CD14-positive monocyte (primary cell): ENCODE measurements at regions not wholly inside any gene's neighbourhood (a gene's known extent, or its start where the extent isn't known, plus 50 kb on each side); places are given as distances from the start of the nearest gene placed in this dataset.

Experiments
- DNase-seq, 3 donors: peaks; one replicate each; pipeline ENCODE4 v3.0.0-alpha.2; 2011 to 2022
- H2AFZ ChIP-seq: 2 replicates; pipeline ENCODE4 v1.6.0; 2012; ENCODE audit warnings: mild to moderate bottlenecking, low read depth, low read length, inconsistent platforms; ENCODE audit not compliant: insufficient read depth, poor library complexity, severe bottlenecking
- H3K27ac ChIP-seq, 2 donors: 1 replicate in 1 of 2; 2 replicates in 1 of 2; pipeline ENCODE4 v1.5.1; 2012 to 2013; ENCODE audit warnings: low read length in 2 of 2, control low read depth in 1 of 2, inconsistent platforms in 1 of 2, low read depth in 1 of 2, mild to moderate bottlenecking in 1 of 2
- H3K27me3 ChIP-seq, 2 donors: one replicate each; pipeline versions ENCODE4 v1.6.0 to v1.6.1; 2011 to 2013; ENCODE audit warnings: low read length in 2 of 2; ENCODE audit not compliant: control insufficient read depth in 2 of 2, insufficient read depth in 2 of 2
- H3K36me3 ChIP-seq, 2 donors: replicated peaks in 1 of 2; 1 replicate in 1 of 2; 2 replicates in 1 of 2; pipeline versions ENCODE4 v1.5.1 to v1.6.1; 2012 to 2013; ENCODE audit warnings: low read length in 2 of 2, control low read depth in 1 of 2, inconsistent platforms in 1 of 2, mild to moderate bottlenecking in 1 of 2; ENCODE audit not compliant: insufficient read depth in 2 of 2, control insufficient read depth in 1 of 2
- H3K4me1 ChIP-seq, 2 donors: 1 replicate in 1 of 2; 2 replicates in 1 of 2; pipeline versions ENCODE4 v1.5.1 to v1.6.1; 2012 to 2013; ENCODE audit warnings: low read length in 2 of 2, control low read depth in 1 of 2, inconsistent platforms in 1 of 2, mild to moderate bottlenecking in 1 of 2, moderate library complexity in 1 of 2; ENCODE audit not compliant: insufficient read depth in 2 of 2, control insufficient read depth in 1 of 2
- H3K4me2 ChIP-seq: replicated peaks from 2 replicates; pipeline ENCODE3; 2012; ENCODE audit warnings: low read length, moderate library complexity, mild to moderate bottlenecking; ENCODE audit not compliant: poor library complexity, severe bottlenecking; ENCODE audit errors: extremely low read depth
- H3K4me3 ChIP-seq, 3 experiments: fragments of 200-600 bp in 1 of 3; sonication (generic) in 1 of 3; replicated peaks in 1 of 3; 1 replicate in 2 of 3; 2 replicates in 1 of 3; pipeline ENCODE4 v1.5.1; 2011 to 2013; ENCODE audit warnings: low read length in 3 of 3, mild to moderate bottlenecking in 3 of 3, control low read depth in 2 of 3, low read depth in 2 of 3, inconsistent platforms in 1 of 3, moderate library complexity in 1 of 3
- H3K79me2 ChIP-seq: 2 replicates; pipeline ENCODE4 v1.6.0; 2012; ENCODE audit warnings: mild to moderate bottlenecking, control low read depth, inconsistent platforms, low read length, moderate library complexity; ENCODE audit not compliant: insufficient read depth
- H3K9ac ChIP-seq: 2 replicates; pipeline ENCODE4 v1.6.0; 2017; ENCODE audit warnings: low read length, mild to moderate bottlenecking; ENCODE audit not compliant: insufficient read depth, poor library complexity, severe bottlenecking
- H3K9me3 ChIP-seq, 2 donors: replicated peaks in 1 of 2; 1 replicate in 1 of 2; 2 replicates in 1 of 2; pipeline versions ENCODE4 v1.5.1 to v1.6.1; 2012 to 2013; ENCODE audit warnings: low read length in 2 of 2, control low read depth in 1 of 2; ENCODE audit not compliant: control insufficient read depth in 1 of 2, insufficient read depth in 1 of 2
- H4K20me1 ChIP-seq: 2 replicates; pipeline ENCODE4 v1.6.0; 2012; ENCODE audit warnings: mild to moderate bottlenecking, low read length, control low read depth, moderate library complexity; ENCODE audit not compliant: insufficient read depth
- H3K27ac Mint-ChIP-seq, 7 donors: one replicate each; pipeline ENCODE4 v1.8.0; 2020; ENCODE audit warnings: mild to moderate bottlenecking in 7 of 7, mixed read lengths in 7 of 7, moderate library complexity in 6 of 7, inconsistent platforms in 2 of 7
- H3K27me3 Mint-ChIP-seq, 3 donors: one replicate each; pipeline ENCODE4 v1.8.0; 2021 to 2022; ENCODE audit warnings: low read depth in 3 of 3, mild to moderate bottlenecking in 3 of 3, mixed read lengths in 3 of 3, moderate library complexity in 3 of 3, inconsistent platforms in 1 of 3
- H3K36me3 Mint-ChIP-seq, 2 donors: one replicate each; pipeline ENCODE4 v1.8.0; 2020; ENCODE audit warnings: mixed read lengths in 2 of 2, inconsistent platforms in 1 of 2, mild to moderate bottlenecking in 1 of 2
- H3K4me1 Mint-ChIP-seq: one replicate; pipeline ENCODE4 v1.8.0; 2020; ENCODE audit warnings: mild to moderate bottlenecking, mixed read lengths
- H3K4me3 Mint-ChIP-seq, 2 donors: one replicate each; pipeline ENCODE4 v1.8.0; 2020; ENCODE audit warnings: mild to moderate bottlenecking in 2 of 2, mixed read lengths in 2 of 2, moderate library complexity in 1 of 2
- H3K9me3 Mint-ChIP-seq, 7 donors: one replicate each; pipeline ENCODE4 v1.8.0; 2020 to 2022; ENCODE audit warnings: mixed read lengths in 7 of 7, mild to moderate bottlenecking in 6 of 7, moderate library complexity in 6 of 7, inconsistent platforms in 2 of 7
- CTCF ChIP-seq: fragments of 200-600 bp; IDR thresholded peaks from one replicate; pipeline ENCODE4 v1.8.0; 2022; ENCODE audit warnings: antibody characterized with exemption, mild to moderate bottlenecking
- WGBS: methylation state at CpG from one replicate; pipeline ENCODE4 v1.1.5; 2013; ENCODE audit warnings: missing lambda C conversion rate; ENCODE audit not compliant: insufficient coverage; 5-methylcytosine and 5-hydroxymethylcytosine counted together
- intact Hi-C, 2 donors: fragments of 100-400 bp; cut with micrococcal nuclease; formaldehyde crosslinking; loops; one replicate each; pipeline versions ENCODE4 v1.15.0 to v1.15.1; 2023

GRCh38 chr16:47995354-47995753 is 160.4 kb downstream of the ABCC12 start:
- 0% methylated on average over 1 of the region's 2 CpGs for WGBS
- no peak overlapping the region for H3K4me3 ChIP-seq
- H3K4me2 ChIP-seq: no peak overlapping the region
- no peak for DNase-seq
- Mint-ChIP-seq H3K27ac (no peak overlapping the region), H3K27me3 (peaks cover 0 to 2% (median 1%) of the 10 kb centered on the region in 3 donors), H3K4me3 (no peak overlapping the region), H3K9me3 (peaks cover 0 to 8% (median 5%) of the 10 kb centered on the region in 7 donors), H3K4me1 (no peaks in the 10 kb centered on the region), H3K36me3 (no peaks in the 10 kb centered on the region)
- no peaks in the 10 kb centered on the region for H3K36me3 ChIP-seq
- no peak overlapping the region for H3K9ac ChIP-seq
- H3K9me3 ChIP-seq: peaks cover 0 to 4% of the 10 kb centered on the region in 2 donors
- H3K79me2 ChIP-seq: no peaks in the 10 kb centered on the region
- no peak overlapping the region for H3K27ac ChIP-seq
- H2AFZ ChIP-seq: no peak overlapping the region
- H3K27me3 ChIP-seq: no peaks in the 10 kb centered on the region
- H4K20me1 ChIP-seq: no peaks in the 10 kb centered on the region
- intact Hi-C loops: no loop called here
- TF ChIP-seq CTCF: no peak
- H3K4me1 ChIP-seq: no peaks in the 10 kb centered on the region

GRCh38 chr16:47991491-47991890 is 164.3 kb downstream of the ABCC12 start:
- no peaks in the 10 kb centered on the region for H3K36me3 ChIP-seq
- WGBS: 100% methylated on average over 1 of the region's 2 CpGs
- H3K27ac Mint-ChIP-seq: no peak overlapping the region
- H3K9me3 ChIP-seq: peaks cover 0 to 2% of the 10 kb centered on the region in 2 donors
- no peaks in the 10 kb centered on the region for H4K20me1 ChIP-seq
- no peak for DNase-seq
- H3K4me1 ChIP-seq: no peaks in the 10 kb centered on the region
- no peaks in the 10 kb centered on the region for H3K36me3 Mint-ChIP-seq
- no peaks in the 10 kb centered on the region for H3K27me3 ChIP-seq
- H3K27me3 Mint-ChIP-seq: peaks cover 0 to 2% (median 2%) of the 10 kb centered on the region in 3 donors
- peaks cover 0 to 9% (median 8%) of the 10 kb centered on the region in 7 donors for H3K9me3 Mint-ChIP-seq
- H3K4me3 ChIP-seq: no peak overlapping the region
- H3K4me3 Mint-ChIP-seq: no peak overlapping the region
- TF ChIP-seq CTCF: no peak
- no peak overlapping the region for H2AFZ ChIP-seq
- H3K4me2 ChIP-seq: no peak overlapping the region
- H3K9ac ChIP-seq: no peak overlapping the region
- H3K4me1 Mint-ChIP-seq: no peaks in the 10 kb centered on the region
- no peak overlapping the region for H3K27ac ChIP-seq
- no peaks in the 10 kb centered on the region for H3K79me2 ChIP-seq
- intact Hi-C loops: no loop called here
